ENCODE measurements at regions not wholly inside any gene's neighbourhood (a gene's known extent, or its start where the extent isn't known, plus 50 kb on each side); places are given as distances from the start of the nearest gene placed in this dataset.

GRCh38 chr9:2299156-2299842 is 284.2 kb downstream of the SMARCA2 start:
- DNase-seq (ENCODE audit: low read depth in 2 of 2), result no peak
- H3K4me3 ChIP-seq (replicated peaks in 1 of 2; ENCODE audit: low read depth in 2 of 2, low read length in 2 of 2), result no peak overlapping the region
- no peak for TF ChIP-seq CTCF (IDR thresholded peaks at IDR 0.05; ENCODE audit: low read depth, low read length)

- DNase-seq (ENCODE audit: low read depth in 2 of 2), result no peak
- no peak overlapping the region for H3K4me3 ChIP-seq (replicated peaks in 1 of 2; ENCODE audit: low read depth in 2 of 2, low read length in 2 of 2)
- no peak for TF ChIP-seq CTCF (IDR thresholded peaks at IDR 0.05; ENCODE audit: low read depth, low read length)
Measured at GRCh38 chr9:2299843-2300205, 284.7 kb downstream of the SMARCA2 start.

GRCh38 chr9:2300325-2300724 is 285.2 kb downstream of the SMARCA2 start:
- TF ChIP-seq CTCF (IDR thresholded peaks at IDR 0.05; ENCODE audit: low read depth, low read length), result no peak
- H3K4me3 ChIP-seq (replicated peaks in 1 of 2; ENCODE audit: low read depth in 2 of 2, low read length in 2 of 2), result no peak overlapping the region
- no peak for DNase-seq (ENCODE audit: low read depth in 2 of 2)

GRCh38 chr9:2302606-2303005 is 287.5 kb downstream of the SMARCA2 start:
- no peak overlapping the region for H3K4me3 ChIP-seq (replicated peaks in 1 of 2; ENCODE audit: low read depth in 2 of 2, low read length in 2 of 2)
- peak; percentile 47 to 54 for DNase-seq (ENCODE audit: low read depth in 2 of 2)
- no peak for TF ChIP-seq CTCF (IDR thresholded peaks at IDR 0.05; ENCODE audit: low read depth, low read length)

GRCh38 chr9:2303056-2303455 is 287.9 kb downstream of the SMARCA2 start:
- H3K4me3 ChIP-seq (replicated peaks in 1 of 2; ENCODE audit: low read depth in 2 of 2, low read length in 2 of 2), result no peak overlapping the region
- DNase-seq (ENCODE audit: low read depth in 2 of 2), result peak in 1 of 2 donors; percentile 34
- no peak for TF ChIP-seq CTCF (IDR thresholded peaks at IDR 0.05; ENCODE audit: low read depth, low read length)

- no peak overlapping the region for H3K4me3 ChIP-seq (replicated peaks in 1 of 2; ENCODE audit: low read depth in 2 of 2, low read length in 2 of 2)
- no peak for TF ChIP-seq CTCF (IDR thresholded peaks at IDR 0.05; ENCODE audit: low read depth, low read length)
- DNase-seq (ENCODE audit: low read depth in 2 of 2), result peak; percentile 16 to 70
Measured at GRCh38 chr9:2307480-2307879, 292.3 kb downstream of the SMARCA2 start.

GRCh38 chr9:2311920-2312319 is 296.8 kb downstream of the SMARCA2 start:
- no peak for TF ChIP-seq CTCF (IDR thresholded peaks at IDR 0.05; ENCODE audit: low read depth, low read length)
- no peak overlapping the region for H3K4me3 ChIP-seq (replicated peaks in 1 of 2; ENCODE audit: low read depth in 2 of 2, low read length in 2 of 2)
- DNase-seq (ENCODE audit: low read depth in 2 of 2), result no peak

All from cardiac fibroblast (primary cell).